ENCODE measurements at regions not wholly inside any gene's neighbourhood (a gene's known extent, or its start where the extent isn't known, plus 50 kb on each side); places are given as distances from the start of the nearest gene placed in this dataset.

DNA sequence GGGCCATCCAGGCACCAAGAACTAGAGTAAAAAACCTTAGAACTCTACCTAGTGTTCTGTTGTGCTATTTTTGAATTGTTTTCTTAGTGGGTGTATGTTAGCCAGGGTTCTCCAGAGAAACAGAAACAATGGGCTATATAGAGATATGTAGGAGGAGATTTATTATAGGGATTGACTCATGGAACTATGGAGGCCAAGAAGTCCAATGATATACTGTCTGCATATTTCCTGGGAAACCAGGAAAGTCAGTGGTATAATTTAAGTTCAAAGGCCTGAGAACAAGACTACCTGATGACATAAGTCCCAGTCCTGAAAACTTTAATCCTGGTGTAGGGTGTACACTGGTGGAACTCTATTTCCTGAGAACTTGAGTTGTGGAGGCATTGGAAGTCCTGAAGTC lies 108.7 kb upstream of the ACVR1 start:
- dilution Hi-C loops (cut with MboI; ENCODE audit: extremely low pct_ligation_motif_present, low sequenced_read_pairs) (no loop called here), intact Hi-C loops (cut with micrococcal nuclease) (no loop called here)
- no peaks in the 10 kb centered on the region for H4K20me1 ChIP-seq (replicated peaks; ENCODE audit: control insufficient read depth, extremely low read depth, insufficient read depth, low read length)
- FAIRE-seq, result no peak
- H3K9me1 ChIP-seq (replicated peaks; ENCODE audit: control insufficient read depth, extremely low read depth, insufficient read depth, low read length), result no peaks in the 10 kb centered on the region
- no peak overlapping the region for H3K27ac ChIP-seq (ENCODE audit: insufficient read depth, low read depth, low read length)
- no peaks in the 10 kb centered on the region for H3K9me3 ChIP-seq (replicated peaks; ENCODE audit: control insufficient read depth, insufficient read depth, low read length)
- H3K9ac ChIP-seq (replicated peaks; ENCODE audit: extremely low read depth, insufficient read depth, low read length), result no peak overlapping the region
- no peak overlapping the region for H3K4me2 ChIP-seq (ENCODE audit: insufficient read depth, low read length)
- TF ChIP-seq, protein P1, sequence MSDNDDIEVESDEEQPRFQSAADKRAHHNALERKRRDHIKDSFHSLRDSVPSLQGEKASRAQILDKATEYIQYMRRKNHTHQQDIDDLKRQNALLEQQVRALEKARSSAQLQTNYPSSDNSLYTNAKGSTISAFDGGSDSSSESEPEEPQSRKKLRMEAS (IDR thresholded peaks at IDR 0.05; ENCODE audit: insufficient read depth, insufficient read length), result no peak
- no peak for TF ChIP-seq EZH2 (IDR thresholded peaks at IDR 0.05; ENCODE audit: borderline replicate concordance, low read depth, low read length, severe bottlenecking)
- no peak for TF ChIP-seq GATA2 (IDR thresholded peaks at IDR 0.05; ENCODE audit: insufficient read depth, insufficient read length, low read depth, low read length)
- no peak for TF ChIP-seq POLR2AphosphoS5 (IDR thresholded peaks at IDR 0.05; ENCODE audit: insufficient read depth, low read depth, low read length)
- H3K79me2 ChIP-seq (ENCODE audit: control insufficient read depth, insufficient read depth, low read length), result no peaks in the 10 kb centered on the region
- no peaks in the 10 kb centered on the region for H3K4me1 ChIP-seq (ENCODE audit: control insufficient read depth, extremely low read depth, insufficient read depth, low read length)
- CTCF ChIA-PET, result no interaction called here
- no TSS peak for BruUV-seq (replicated peaks)
- H3K36me3 ChIP-seq (ENCODE audit: control insufficient read depth in 2 of 2, extremely low read depth in 1 of 2, insufficient read depth in 2 of 2, low read length in 2 of 2), result no peaks in the 10 kb centered on the region
- no peak overlapping the region for H2AFZ ChIP-seq (ENCODE audit: low read depth, low read length)
- no peak overlapping the region for H3K4me3 ChIP-seq (replicated peaks in 1 of 3; ENCODE audit: insufficient read depth in 1 of 3, low read depth in 1 of 3, low read length in 3 of 3)
- POLR2A ChIA-PET, result no interaction called here
- DNase-seq (ENCODE audit: low read depth, low spot score), result no peak
- H3K27me3 ChIP-seq (ENCODE audit: control insufficient read depth in 2 of 2, insufficient read depth in 2 of 2, low read length in 2 of 2), result peaks cover 0 to 3% of the 10 kb centered on the region in 2 experiments

- H3K36me3 ChIP-seq (ENCODE audit: control insufficient read depth in 2 of 2, extremely low read depth in 1 of 2, insufficient read depth in 2 of 2, low read length in 2 of 2), result no peaks in the 10 kb centered on the region
- H3K27ac ChIP-seq (ENCODE audit: insufficient read depth, low read depth, low read length), result no peak overlapping the region
- DNase-seq (ENCODE audit: low read depth, low spot score) (no peak), FAIRE-seq (no peak)
- H2AFZ ChIP-seq (ENCODE audit: low read depth, low read length), result no peak overlapping the region
- intact Hi-C loops (cut with micrococcal nuclease), result no loop called here
- TF ChIP-seq JUN (IDR thresholded peaks at IDR 0.05; ENCODE audit: borderline replicate concordance, insufficient read depth, insufficient read length, low read depth) (no peak), FOS (IDR thresholded peaks at IDR 0.05; ENCODE audit: borderline replicate concordance, insufficient read depth, low read length) (no peak), POLR2A (IDR thresholded peaks at IDR 0.05; ENCODE audit: low read depth, low read length) (no peak), MYC (IDR thresholded peaks at IDR 0.05; ENCODE audit: low read depth, low read length) (no peak), EZH2 (IDR thresholded peaks at IDR 0.05; ENCODE audit: borderline replicate concordance, low read depth, low read length, severe bottlenecking) (no peak), POLR2AphosphoS5 (IDR thresholded peaks at IDR 0.05; ENCODE audit: insufficient read depth, low read depth, low read length) (no peak), GATA2 (IDR thresholded peaks at IDR 0.05; ENCODE audit: insufficient read depth, insufficient read length, low read depth, low read length) (no peak)
- TF ChIP-seq, protein P2, sequence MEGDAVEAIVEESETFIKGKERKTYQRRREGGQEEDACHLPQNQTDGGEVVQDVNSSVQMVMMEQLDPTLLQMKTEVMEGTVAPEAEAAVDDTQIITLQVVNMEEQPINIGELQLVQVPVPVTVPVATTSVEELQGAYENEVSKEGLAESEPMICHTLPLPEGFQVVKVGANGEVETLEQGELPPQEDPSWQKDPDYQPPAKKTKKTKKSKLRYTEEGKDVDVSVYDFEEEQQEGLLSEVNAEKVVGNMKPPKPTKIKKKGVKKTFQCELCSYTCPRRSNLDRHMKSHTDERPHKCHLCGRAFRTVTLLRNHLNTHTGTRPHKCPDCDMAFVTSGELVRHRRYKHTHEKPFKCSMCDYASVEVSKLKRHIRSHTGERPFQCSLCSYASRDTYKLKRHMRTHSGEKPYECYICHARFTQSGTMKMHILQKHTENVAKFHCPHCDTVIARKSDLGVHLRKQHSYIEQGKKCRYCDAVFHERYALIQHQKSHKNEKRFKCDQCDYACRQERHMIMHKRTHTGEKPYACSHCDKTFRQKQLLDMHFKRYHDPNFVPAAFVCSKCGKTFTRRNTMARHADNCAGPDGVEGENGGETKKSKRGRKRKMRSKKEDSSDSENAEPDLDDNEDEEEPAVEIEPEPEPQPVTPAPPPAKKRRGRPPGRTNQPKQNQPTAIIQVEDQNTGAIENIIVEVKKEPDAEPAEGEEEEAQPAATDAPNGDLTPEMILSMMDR (IDR thresholded peaks at IDR 0.05; ENCODE audit: extremely low read depth in 1 of 2, insufficient read depth in 1 of 2, low read depth in 1 of 2, low read length in 2 of 2), result no peak
- TF ChIP-seq, protein P1 (IDR thresholded peaks at IDR 0.05; ENCODE audit: insufficient read depth, insufficient read length), result no peak
- BruUV-seq (replicated peaks), result no TSS peak
- no peaks in the 10 kb centered on the region for H3K9me1 ChIP-seq (replicated peaks; ENCODE audit: control insufficient read depth, extremely low read depth, insufficient read depth, low read length)
- no peak overlapping the region for H3K9ac ChIP-seq (replicated peaks; ENCODE audit: extremely low read depth, insufficient read depth, low read length)
- ChIA-PET CTCF (no interaction called here), POLR2A (no interaction called here)
- no peaks in the 10 kb centered on the region for H3K27me3 ChIP-seq (ENCODE audit: control insufficient read depth in 2 of 2, insufficient read depth in 2 of 2, low read length in 2 of 2)
- H3K4me1 ChIP-seq (ENCODE audit: control insufficient read depth, extremely low read depth, insufficient read depth, low read length), result no peaks in the 10 kb centered on the region
- H3K4me3 ChIP-seq (replicated peaks in 1 of 3; ENCODE audit: insufficient read depth in 1 of 3, low read depth in 1 of 3, low read length in 3 of 3), result no peak overlapping the region
- no peaks in the 10 kb centered on the region for H4K20me1 ChIP-seq (replicated peaks; ENCODE audit: control insufficient read depth, extremely low read depth, insufficient read depth, low read length)
- no peak overlapping the region for H3K4me2 ChIP-seq (ENCODE audit: insufficient read depth, low read length)
- dilution Hi-C loops (cut with MboI; ENCODE audit: extremely low pct_ligation_motif_present, low sequenced_read_pairs), result no loop called here
- no peaks in the 10 kb centered on the region for H3K79me2 ChIP-seq (ENCODE audit: control insufficient read depth, insufficient read depth, low read length)
- no peaks in the 10 kb centered on the region for H3K9me3 ChIP-seq (replicated peaks; ENCODE audit: control insufficient read depth, insufficient read depth, low read length)
Measured at GRCh38 chr2:157980020-157980419, 103.9 kb upstream of the ACVR1 start.

Data from endothelial cell of umbilical vein (primary cell).